Mesenchymal stem cell (in vitro differentiated cells and primary cell): ENCODE measurements at regions not wholly inside any gene's neighbourhood (a gene's known extent, or its start where the extent isn't known, plus 50 kb on each side); places are given as distances from the start of the nearest gene placed in this dataset.

Source experiments
- DNase-seq: peaks from one replicate; pipeline ENCODE4 v3.0.0-alpha.2; 2013
- H2AFZ ChIP-seq: one replicate; pipeline ENCODE4 v1.6.1; 2013; ENCODE audit warnings: low read depth, mild to moderate bottlenecking, control low read depth, inconsistent platforms, low read length, moderate library complexity
- H2AK5ac ChIP-seq: 2 replicates; pipeline ENCODE4 v1.6.1; 2013; ENCODE audit warnings: low read length, moderate library complexity, mild to moderate bottlenecking, inconsistent platforms; ENCODE audit not compliant: severe bottlenecking
- H2BK120ac ChIP-seq: one replicate; pipeline ENCODE4 v1.6.1; 2013; ENCODE audit warnings: low read depth, mild to moderate bottlenecking, inconsistent platforms, low read length, moderate library complexity
- H2BK12ac ChIP-seq, 2 experiments: one replicate each; pipeline ENCODE4 v1.6.1; 2013; ENCODE audit warnings: inconsistent platforms in 2 of 2, low read length in 2 of 2, mild to moderate bottlenecking in 2 of 2, moderate library complexity in 2 of 2, control low read depth in 1 of 2
- H2BK15ac ChIP-seq: one replicate; pipeline ENCODE4 v1.6.1; 2013; ENCODE audit warnings: mild to moderate bottlenecking, low read depth, inconsistent platforms; ENCODE audit not compliant: poor library complexity, severe bottlenecking
- H2BK5ac ChIP-seq: 2 replicates; pipeline ENCODE4 v1.6.1; 2013; ENCODE audit warnings: low read depth, mild to moderate bottlenecking, low read length, control low read depth, inconsistent platforms; ENCODE audit not compliant: poor library complexity, severe bottlenecking
- H3K14ac ChIP-seq, 2 experiments: one replicate each; pipeline ENCODE4 v1.6.1; 2013; ENCODE audit warnings: inconsistent platforms in 2 of 2, low read length in 2 of 2, control low read depth in 1 of 2, mild to moderate bottlenecking in 1 of 2, moderate library complexity in 1 of 2
- H3K18ac ChIP-seq, 2 experiments: one replicate each; pipeline ENCODE4 v1.6.1; 2013; ENCODE audit warnings: inconsistent platforms in 2 of 2, low read length in 2 of 2, control low read depth in 1 of 2, low read depth in 1 of 2, mild to moderate bottlenecking in 1 of 2
- H3K23ac ChIP-seq, 2 experiments: one replicate each; pipeline ENCODE4 v1.6.1; 2013; ENCODE audit warnings: inconsistent platforms in 2 of 2, low read length in 2 of 2, mild to moderate bottlenecking in 2 of 2, moderate library complexity in 2 of 2, control low read depth in 1 of 2
- H3K27ac ChIP-seq: 2 replicates; pipeline ENCODE4 v1.5.1; 2013; ENCODE audit warnings: mild to moderate bottlenecking, moderate library complexity, low read length, control low read depth, inconsistent platforms; ENCODE audit not compliant: poor library complexity, severe bottlenecking
- H3K27me3 ChIP-seq, 2 experiments: 2 replicates each; pipeline versions ENCODE4 v1.6.1 to v1.7.0; 2013; ENCODE audit warnings: low read length in 2 of 2, mild to moderate bottlenecking in 2 of 2, moderate library complexity in 2 of 2, control low read depth in 1 of 2, inconsistent platforms in 1 of 2; ENCODE audit not compliant: control insufficient read depth in 1 of 2, insufficient read depth in 1 of 2
- H3K36me3 ChIP-seq, 2 experiments: 2 replicates each; pipeline versions ENCODE4 v1.6.1 to v1.7.0; 2013; ENCODE audit warnings: low read length in 2 of 2, control low read depth in 1 of 2, inconsistent platforms in 1 of 2, low read depth in 1 of 2, mild to moderate bottlenecking in 1 of 2; ENCODE audit not compliant: insufficient read depth in 2 of 2, control insufficient read depth in 1 of 2
- H3K4ac ChIP-seq, 2 experiments: one replicate each; pipeline ENCODE4 v1.6.1; 2013; ENCODE audit warnings: inconsistent platforms in 2 of 2, low read length in 2 of 2, mild to moderate bottlenecking in 2 of 2, moderate library complexity in 2 of 2, control low read depth in 1 of 2, low read depth in 1 of 2
- H3K4me1 ChIP-seq: 2 replicates; pipeline ENCODE4 v1.6.1; 2013; ENCODE audit warnings: low read depth, low read length, control low read depth; ENCODE audit not compliant: control insufficient read depth, insufficient read depth
- H3K4me2 ChIP-seq: 2 replicates; pipeline ENCODE4 v1.6.1; 2013; ENCODE audit warnings: low read length, mild to moderate bottlenecking, inconsistent platforms; ENCODE audit not compliant: poor library complexity, severe bottlenecking
- H3K4me3 ChIP-seq, 2 experiments: 2 replicates each; pipeline versions ENCODE4 v1.5.1 to v1.7.0; 2013; ENCODE audit warnings: low read length in 2 of 2, mild to moderate bottlenecking in 2 of 2, control low read depth in 1 of 2, low read depth in 1 of 2; ENCODE audit not compliant: insufficient read depth in 1 of 2
- H3K79me1 ChIP-seq: replicated peaks from 2 replicates; pipeline ENCODE4 v1.6.1; 2013; ENCODE audit warnings: mild to moderate bottlenecking, control low read depth, low read length, inconsistent platforms; ENCODE audit not compliant: poor library complexity, severe bottlenecking
- H3K9ac ChIP-seq: 2 replicates; pipeline ENCODE4 v1.7.0; 2013; ENCODE audit warnings: mild to moderate bottlenecking, low read length, moderate library complexity
- H3K9me3 ChIP-seq: 2 replicates; pipeline ENCODE4 v1.7.0; 2013; ENCODE audit warnings: mild to moderate bottlenecking, low read length; ENCODE audit not compliant: control insufficient read depth
- H4K8ac ChIP-seq: one replicate; pipeline ENCODE4 v1.6.1; 2013; ENCODE audit warnings: inconsistent platforms, mild to moderate bottlenecking, low read length, moderate library complexity
- H4K91ac ChIP-seq: one replicate; pipeline ENCODE4 v1.6.1; 2013; ENCODE audit warnings: mild to moderate bottlenecking, low read length, inconsistent platforms
- WGBS: methylation state at CpG from one replicate; pipeline ENCODE4 v1.1.7; 2013; ENCODE audit warnings: mixed read lengths; 5-methylcytosine and 5-hydroxymethylcytosine counted together

- Histone ChIP-seq H4K8ac (no peak overlapping the region), H2BK15ac (no peak overlapping the region), H3K4me3 (no peak overlapping the region), H3K27ac (no peak overlapping the region), H3K9me3 (peaks cover 3% of the 10 kb centered on the region), H3K9ac (no peak overlapping the region), H3K18ac (no peak overlapping the region), H3K14ac (no peak overlapping the region), H3K23ac (no peak overlapping the region), H2AK5ac (no peak overlapping the region), H2BK12ac (no peak overlapping the region), H3K27me3 (no peaks in the 10 kb centered on the region), H2BK120ac (no peak overlapping the region), H2BK5ac (no peak overlapping the region), H2AFZ (no peak overlapping the region), H3K79me1 (no peaks in the 10 kb centered on the region), H4K91ac (no peak overlapping the region), H3K4me2 (no peak overlapping the region), H3K4me1 (no peaks in the 10 kb centered on the region), H3K36me3 (no peaks in the 10 kb centered on the region), H3K4ac (no peak overlapping the region)
- WGBS = no CpG with 5 or more reads among the region's 2 CpGs
- DNase-seq = no peak
These were observed 351.2 kb upstream of the PRR20A start for GRCh38 chr13:56789527-56789926.

GRCh38 chr13:56837161-56837560 lies 303.6 kb upstream of the PRR20A start:
- H2AFZ ChIP-seq = no peak overlapping the region
- no peak overlapping the region for H2AK5ac ChIP-seq
- H3K4me2 ChIP-seq = no peak overlapping the region
- no peak overlapping the region for H3K23ac ChIP-seq
- H3K27me3 ChIP-seq = no peaks in the 10 kb centered on the region
- H3K27ac ChIP-seq = no peak overlapping the region
- H3K9me3 ChIP-seq = peaks cover 14% of the 10 kb centered on the region
- H2BK120ac ChIP-seq = no peak overlapping the region
- no peaks in the 10 kb centered on the region for H3K36me3 ChIP-seq
- H3K14ac ChIP-seq = no peak overlapping the region
- H3K4ac ChIP-seq = no peak overlapping the region
- no peak for DNase-seq
- no peaks in the 10 kb centered on the region for H3K4me1 ChIP-seq
- no peaks in the 10 kb centered on the region for H3K79me1 ChIP-seq
- no peak overlapping the region for H3K9ac ChIP-seq
- H3K18ac ChIP-seq = no peak overlapping the region
- no peak overlapping the region for H2BK15ac ChIP-seq
- H2BK12ac ChIP-seq = no peak overlapping the region
- H3K4me3 ChIP-seq = no peak overlapping the region
- no peak overlapping the region for H4K91ac ChIP-seq
- no peak overlapping the region for H4K8ac ChIP-seq
- no peak overlapping the region for H2BK5ac ChIP-seq
- 80% methylated on average over 1 of the region's 2 CpGs for WGBS

DNA sequence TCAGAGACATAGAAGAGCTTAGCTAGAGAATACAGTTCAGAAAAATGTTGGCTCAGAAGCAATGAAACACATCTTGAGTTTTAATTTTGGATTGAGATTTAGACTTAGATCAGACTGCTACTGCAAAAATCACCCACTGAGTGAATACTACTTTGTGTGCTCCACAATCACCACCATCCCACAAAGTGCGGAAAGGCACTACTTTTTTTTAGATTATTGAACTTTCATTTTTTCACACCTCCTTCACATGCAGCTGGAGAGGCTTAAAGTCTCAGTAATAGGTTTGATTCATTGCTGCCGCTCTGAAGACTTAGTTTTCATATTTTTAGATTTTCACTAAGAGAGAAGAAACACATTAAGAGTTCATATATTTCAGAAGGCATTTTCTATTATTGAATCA lies 289.9 kb upstream of the PRR20A start:
- Histone ChIP-seq H3K9me3 (no peaks in the 10 kb centered on the region), H2BK15ac (no peak overlapping the region), H3K4ac (no peak overlapping the region), H3K9ac (no peak overlapping the region), H3K4me3 (no peak overlapping the region), H3K79me1 (no peaks in the 10 kb centered on the region), H3K4me1 (no peaks in the 10 kb centered on the region), H3K36me3 (no peaks in the 10 kb centered on the region), H4K91ac (no peak overlapping the region), H2BK5ac (no peak overlapping the region), H3K18ac (no peak overlapping the region), H3K14ac (no peak overlapping the region), H2BK120ac (no peak overlapping the region), H3K23ac (no peak overlapping the region), H3K4me2 (no peak overlapping the region), H4K8ac (no peak overlapping the region), H2AK5ac (no peak overlapping the region), H2AFZ (no peak overlapping the region), H3K27ac (no peak overlapping the region), H2BK12ac (no peak overlapping the region), H3K27me3 (no peaks in the 10 kb centered on the region)
- no peak for DNase-seq
- WGBS = 80% methylated on average over 1 of the region's 2 CpGs

DNA sequence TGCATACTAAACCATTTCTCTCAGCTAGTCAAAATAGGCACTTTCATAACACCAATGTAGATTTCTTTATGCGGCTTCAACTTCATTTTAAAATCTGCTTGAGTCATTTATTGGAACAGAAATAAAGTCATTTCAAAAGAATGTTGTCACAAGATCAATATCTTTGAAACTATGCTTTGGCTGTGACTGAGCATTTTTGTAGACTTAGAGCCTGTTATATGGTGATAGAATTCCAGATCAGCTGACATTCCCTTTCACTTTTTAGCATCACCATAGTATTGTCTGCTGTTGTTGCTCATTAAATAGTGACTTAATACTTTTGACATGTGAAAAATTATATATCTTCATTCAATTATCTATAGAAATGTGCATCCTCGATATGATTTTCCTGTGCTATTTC lies 279.2 kb upstream of the PRR20A start:
- no peak overlapping the region for H2BK120ac ChIP-seq
- H2AK5ac ChIP-seq = no peak overlapping the region
- no peaks in the 10 kb centered on the region for H3K36me3 ChIP-seq
- no peak overlapping the region for H4K8ac ChIP-seq
- H2BK12ac ChIP-seq = no peak overlapping the region
- no peak overlapping the region for H3K4me2 ChIP-seq
- no peak overlapping the region for H3K4me3 ChIP-seq
- H3K23ac ChIP-seq = no peak overlapping the region
- H2BK5ac ChIP-seq = no peak overlapping the region
- H3K79me1 ChIP-seq = no peaks in the 10 kb centered on the region
- no peak overlapping the region for H3K9ac ChIP-seq
- no peak overlapping the region for H3K4ac ChIP-seq
- H3K27ac ChIP-seq = no peak overlapping the region
- DNase-seq = peak; percentile 1
- no CpG with 5 or more reads among the region's 2 CpGs for WGBS
- no peaks in the 10 kb centered on the region for H3K4me1 ChIP-seq
- H3K27me3 ChIP-seq = no peaks in the 10 kb centered on the region
- H3K9me3 ChIP-seq = no peaks in the 10 kb centered on the region
- no peak overlapping the region for H4K91ac ChIP-seq
- H2BK15ac ChIP-seq = no peak overlapping the region
- no peak overlapping the region for H3K18ac ChIP-seq
- H2AFZ ChIP-seq = no peak overlapping the region
- no peak overlapping the region for H3K14ac ChIP-seq
